EH (cell line): ENCODE measurements at regions not wholly inside any gene's neighbourhood (a gene's known extent, or its start where the extent isn't known, plus 50 kb on each side); places are given as distances from the start of the nearest gene placed in this dataset.

Source experiments
- DNase-seq: peaks from one replicate; pipeline ENCODE4 v3.0.0-alpha.2; 2015; ENCODE audit warnings: low read depth

DNA sequence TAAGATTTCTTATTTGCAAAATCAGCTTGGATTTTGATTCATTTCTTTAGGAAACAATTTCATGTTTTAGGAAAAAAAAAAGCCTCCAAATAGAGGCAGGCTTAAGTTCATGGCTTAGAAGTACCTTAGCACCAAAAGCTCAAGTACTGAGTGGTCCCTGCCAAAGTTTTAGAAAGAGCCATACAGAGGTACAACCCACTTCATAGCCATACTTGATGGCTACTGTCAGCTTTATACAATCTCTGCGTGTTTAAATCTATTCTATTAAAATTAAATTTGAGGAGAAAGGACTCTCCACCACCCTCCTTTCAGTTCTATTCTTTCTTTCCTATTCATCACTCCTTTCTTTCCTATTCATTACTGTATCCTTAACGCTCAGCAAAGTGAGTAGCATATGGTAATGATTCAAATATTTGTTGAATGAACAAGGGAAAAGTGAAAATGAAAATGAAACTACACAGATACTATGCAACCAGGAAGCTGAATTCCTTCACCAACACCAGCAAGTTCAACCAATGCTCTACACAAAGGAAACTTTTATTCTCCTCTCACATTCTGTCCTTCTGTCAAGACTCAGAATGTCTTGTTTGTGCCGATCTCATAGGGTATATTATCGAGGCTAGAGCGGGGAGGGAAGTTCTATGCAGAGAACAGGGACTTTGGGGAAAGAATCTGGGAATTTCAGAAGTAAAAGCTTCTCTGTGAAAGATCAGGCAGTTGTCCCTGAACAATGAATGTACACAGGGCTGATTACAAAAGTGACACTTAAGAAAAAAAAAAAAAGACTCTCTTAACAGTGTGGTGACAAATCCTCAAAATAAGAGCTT is 138.6 kb upstream of the SPEF2 start:
- DNase-seq: peak; percentile 65

DNA sequence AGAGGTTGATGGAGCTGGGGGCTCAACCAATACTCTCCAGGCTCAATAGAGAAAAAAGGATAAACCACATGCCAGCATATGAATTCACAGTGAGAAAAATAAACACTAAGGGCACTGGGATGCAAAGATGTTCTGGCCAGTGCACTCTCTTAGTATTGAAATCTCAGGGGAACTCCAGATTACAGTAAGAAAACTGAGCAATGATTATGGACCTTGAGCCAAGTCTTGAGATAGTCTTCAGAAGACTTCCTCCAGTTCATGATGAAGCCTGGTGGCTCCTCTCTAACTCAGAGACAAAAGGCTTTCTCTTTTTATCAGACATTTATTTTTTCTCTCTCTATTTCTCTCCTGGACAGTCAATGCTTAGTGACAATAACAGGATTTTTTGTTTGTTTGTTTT is 139.8 kb upstream of the SPEF2 start:
- DNase-seq: no peak

GRCh38 chr5:35477321-35477720 is 140.3 kb upstream of the SPEF2 start:
- no peak for DNase-seq

- DNase-seq: no peak
These were observed 140.9 kb upstream of the SPEF2 start for GRCh38 chr5:35476797-35477196.

DNA sequence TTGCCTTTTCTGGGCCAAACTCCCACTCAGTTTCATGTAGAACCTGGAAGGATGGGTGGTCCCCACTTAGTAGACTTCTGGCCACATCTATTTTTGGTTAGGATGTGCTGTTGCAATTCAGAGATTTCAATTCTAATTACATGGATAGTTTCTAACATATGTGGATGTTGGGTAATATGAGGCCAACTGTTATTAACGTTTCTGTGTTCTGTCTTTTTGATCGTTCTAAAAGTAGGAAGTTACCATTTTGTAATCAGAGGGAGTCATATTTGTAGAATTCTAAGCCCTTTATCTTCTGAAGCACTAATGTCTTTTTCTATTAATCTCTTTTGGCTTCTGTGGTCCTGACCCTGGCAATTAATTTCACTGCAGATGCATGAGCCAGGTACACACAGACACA is 141.6 kb upstream of the SPEF2 start:
- no peak for DNase-seq

DNA sequence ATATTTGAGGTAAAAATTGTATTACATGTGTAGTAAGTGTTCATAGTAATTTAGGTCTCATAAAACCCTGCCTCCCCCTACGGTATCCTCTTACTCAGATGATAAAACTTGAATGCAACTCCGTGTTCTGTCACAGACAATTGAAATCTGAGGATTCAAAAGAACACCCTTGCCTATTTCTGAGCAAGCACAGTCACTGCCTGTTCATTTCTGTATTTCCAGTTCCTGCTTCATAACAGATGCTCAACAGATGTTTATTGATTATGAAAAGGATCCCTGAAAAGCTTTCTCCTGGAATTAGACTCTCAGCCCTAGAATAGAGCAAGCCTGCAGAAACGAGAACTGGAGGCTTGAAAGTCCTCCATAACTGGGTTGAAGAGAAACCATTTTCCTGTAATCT is 144.1 kb upstream of the SPEF2 start:
- no peak for DNase-seq

GRCh38 chr5:35470866-35471265 is 146.8 kb upstream of the SPEF2 start:
- DNase-seq: peak; percentile 47

GRCh38 chr5:35468811-35469210 is 148.9 kb upstream of the SPEF2 start:
- DNase-seq: no peak

DNA sequence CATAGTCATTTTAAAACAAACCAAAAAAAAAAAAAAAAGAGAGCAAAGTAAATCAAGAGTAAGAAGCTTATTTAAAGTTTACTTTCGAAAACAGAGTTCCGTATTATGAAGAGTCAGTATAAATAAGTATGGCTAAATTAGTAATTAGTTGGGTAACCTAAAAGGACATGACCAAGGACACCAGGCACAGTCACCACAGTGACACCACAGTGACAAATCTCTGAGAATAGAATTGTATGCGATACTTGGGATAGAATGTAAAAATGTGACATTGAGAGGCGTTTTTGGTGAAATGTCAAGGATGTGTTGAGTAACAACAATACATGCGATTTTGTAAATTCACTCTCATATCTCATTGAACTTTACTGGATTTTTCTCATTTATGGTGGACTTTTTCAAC is 150.9 kb upstream of the SPEF2 start:
- DNase-seq: no peak

- DNase-seq: no peak
These were observed 152.9 kb upstream of the SPEF2 start for GRCh38 chr5:35464757-35465156.

GRCh38 chr5:35461530-35461929 is 156.1 kb upstream of the SPEF2 start:
- DNase-seq: peak; percentile 24

DNA sequence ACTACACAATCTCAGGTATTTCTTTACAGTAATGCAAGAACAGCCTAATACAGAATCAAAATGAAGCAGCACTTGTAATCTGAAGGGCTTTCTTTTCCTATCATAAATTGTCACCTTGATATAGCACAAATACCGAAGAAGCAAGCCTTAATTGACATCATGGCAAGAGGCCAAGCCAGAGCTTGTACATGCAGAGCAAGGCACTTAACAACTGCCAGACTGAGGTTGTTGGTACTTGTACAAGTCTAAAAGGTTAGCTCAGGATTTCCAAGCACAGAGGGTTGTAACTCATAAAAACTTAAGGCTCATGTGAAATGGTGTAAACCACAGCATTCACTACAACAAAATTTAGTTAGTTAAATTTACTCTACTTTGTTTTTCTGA is 158.8 kb upstream of the SPEF2 start:
- no peak for DNase-seq

- DNase-seq: no peak
These were observed 159.5 kb upstream of the SPEF2 start for GRCh38 chr5:35457912-35458823.

GRCh38 chr5:35456506-35456905 is 161.2 kb upstream of the SPEF2 start:
- DNase-seq: no peak

GRCh38 chr5:35454011-35454525 is 163.6 kb upstream of the SPEF2 start:
- DNase-seq: no peak

DNA sequence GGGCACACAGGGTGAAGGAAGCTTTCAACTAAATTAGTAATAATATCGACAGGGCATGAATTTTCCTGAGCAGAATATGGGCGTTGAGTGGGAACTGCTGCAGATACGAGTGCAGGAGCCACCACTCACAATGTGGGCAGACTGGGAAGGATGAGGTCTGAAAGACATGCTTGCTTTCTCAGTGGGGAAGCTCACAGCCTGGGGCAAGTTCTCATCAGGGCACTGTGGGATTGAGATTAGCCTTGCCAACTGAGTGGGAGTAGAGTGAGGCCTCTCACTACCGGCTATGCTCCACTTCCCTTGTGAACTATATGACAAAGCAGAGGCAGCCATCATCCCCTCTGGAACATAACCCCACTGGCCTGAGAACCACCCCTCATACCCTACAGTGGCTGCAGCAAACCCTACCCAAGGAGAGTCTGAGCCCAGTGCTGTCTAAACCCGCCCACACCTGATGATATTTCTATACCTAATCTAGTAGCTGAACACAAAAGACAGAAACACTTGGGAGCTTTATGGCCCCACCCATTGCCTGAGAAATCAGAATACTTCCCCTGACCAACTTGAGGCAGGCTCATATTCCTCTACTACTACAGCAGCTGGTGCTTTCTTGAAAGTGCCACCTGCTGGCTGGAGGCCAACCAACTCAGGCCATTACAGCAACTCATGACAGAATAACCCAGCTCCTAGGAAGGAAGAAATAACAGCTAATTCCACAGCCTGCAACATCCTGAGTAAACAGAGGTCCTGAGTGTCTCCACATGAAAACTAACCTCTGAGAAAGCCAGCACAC is 173.7 kb upstream of the SPEF2 start:
- no peak for DNase-seq

DNA sequence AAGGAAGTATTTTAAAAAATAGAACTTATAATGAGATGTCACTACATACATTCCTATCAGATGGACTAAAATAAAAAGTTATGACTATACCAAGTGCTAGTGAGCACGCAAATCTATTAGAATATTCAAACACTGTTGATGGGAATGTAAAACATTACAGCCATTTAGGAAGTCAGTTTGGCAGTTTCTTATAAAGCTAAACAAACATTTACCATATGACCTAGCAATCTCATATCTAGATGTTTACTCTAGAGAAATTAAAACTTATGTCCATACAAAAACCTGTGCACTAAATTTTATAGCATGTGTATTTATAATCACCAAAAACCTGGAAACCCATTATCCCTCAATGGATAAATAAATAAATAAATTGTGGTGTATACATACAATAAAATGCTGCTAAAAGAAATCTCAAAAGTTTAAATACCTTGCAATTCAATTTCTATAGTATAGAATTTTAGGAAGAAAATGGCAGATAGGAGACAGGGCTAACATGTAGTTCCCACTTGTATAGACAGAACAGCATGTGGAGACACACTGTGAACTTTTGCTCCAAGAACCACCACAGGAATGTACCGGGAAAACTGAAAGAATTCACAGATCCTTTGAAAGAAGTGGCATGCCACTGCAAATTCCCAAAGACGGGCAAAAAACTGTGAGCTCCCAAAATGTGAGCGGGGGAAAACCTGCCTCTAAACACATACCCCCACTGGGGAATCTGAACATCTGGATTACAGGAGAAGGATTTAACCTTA is 174.6 kb upstream of the SPEF2 start:
- DNase-seq: peak; percentile 42

- no peak for DNase-seq
These were observed 177.3 kb upstream of the SPEF2 start for GRCh38 chr5:35440409-35440808.

DNA sequence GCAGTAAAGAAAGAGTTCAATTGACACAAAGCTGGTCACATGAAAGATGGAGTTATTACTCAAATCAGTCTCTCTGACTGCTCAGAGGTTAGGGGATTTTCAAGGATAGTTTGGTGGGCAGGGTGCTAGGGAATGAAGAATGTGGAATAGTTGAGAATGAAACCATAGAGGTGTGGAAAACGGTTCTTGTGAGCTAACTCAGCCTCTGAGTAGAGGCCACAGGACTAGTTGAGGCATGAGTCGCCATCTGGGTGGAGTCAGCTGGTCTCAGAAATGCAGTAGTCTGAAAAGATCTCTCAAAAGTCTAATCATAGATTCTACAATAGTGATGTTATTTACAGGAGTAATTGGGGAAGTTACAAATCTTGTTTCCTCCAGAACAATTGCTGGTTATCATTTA is 178.9 kb upstream of the SPEF2 start:
- peak; percentile 4 for DNase-seq

- no peak for DNase-seq
These were observed 179.4 kb upstream of the SPEF2 start for GRCh38 chr5:35438288-35438687.

- peak; percentile 39 for DNase-seq
These were observed 181.1 kb upstream of the SPEF2 start for GRCh38 chr5:35436400-35437057.
